ENCODE measurements at regions not wholly inside any gene's neighbourhood (a gene's known extent, or its start where the extent isn't known, plus 50 kb on each side); places are given as distances from the start of the nearest gene placed in this dataset.

DNA sequence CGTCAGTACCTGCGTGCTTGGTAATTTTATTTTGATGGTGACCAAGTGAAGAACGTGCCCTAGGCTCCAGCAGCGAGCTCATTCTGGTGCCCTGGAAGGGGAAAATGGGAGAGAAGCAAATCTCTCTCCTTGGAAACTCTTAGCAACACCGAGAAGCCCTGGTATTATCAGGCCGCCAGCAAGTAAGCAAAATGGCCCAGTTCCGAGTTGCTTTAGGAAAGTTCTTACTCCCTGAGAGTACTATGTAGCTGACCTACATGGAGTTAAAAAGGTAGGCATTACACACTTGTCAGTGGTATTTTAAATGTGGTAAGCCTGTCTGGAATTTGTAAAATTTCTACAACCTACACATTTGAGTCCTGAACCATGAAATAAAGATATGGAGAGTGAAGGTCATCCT is 146.4 kb downstream of the CPEB2 start:
- WGBS (ENCODE audit: insufficient coverage) = 86% methylated on average over 2 of the region's 7 CpGs
- peaks cover 10% of the 10 kb centered on the region for H3K4me1 ChIP-seq (ENCODE audit: control insufficient read depth, insufficient read depth, low read length)
- no peak overlapping the region for H3K27ac ChIP-seq (ENCODE audit: low read length)

DNA sequence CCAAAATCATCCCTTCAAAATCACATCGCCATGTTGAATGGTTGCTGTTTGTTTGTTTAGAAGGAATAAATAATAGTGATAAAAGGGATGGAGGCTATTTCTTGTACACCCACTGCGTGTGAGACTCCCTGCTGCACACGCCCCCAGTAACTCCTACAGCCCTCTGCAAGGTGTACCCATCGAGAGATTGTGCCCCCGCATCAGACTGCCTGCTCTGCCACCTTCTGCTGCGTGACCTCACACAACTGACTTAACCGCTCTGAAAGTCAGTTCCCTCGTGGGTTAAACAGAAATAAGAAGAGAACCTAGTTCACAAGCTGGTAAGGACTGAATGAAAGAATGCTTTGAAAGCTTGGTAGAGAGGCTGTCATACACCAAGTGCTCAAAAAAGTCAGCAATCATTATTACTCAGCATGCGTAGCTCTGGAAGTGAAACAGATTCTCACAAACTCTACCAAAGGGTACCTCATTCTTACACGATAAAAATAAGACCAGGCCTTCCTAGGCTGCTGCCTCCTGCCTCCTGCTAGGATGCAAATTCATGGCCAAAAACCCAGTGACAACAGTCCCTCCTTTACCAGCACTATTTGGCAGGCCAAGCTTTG is 147.1 kb downstream of the CPEB2 start:
- Histone ChIP-seq H3K9me3 (replicated peaks; ENCODE audit: control insufficient read depth, low read depth, low read length) (no peaks in the 10 kb centered on the region), H3K27me3 (ENCODE audit: control insufficient read depth, insufficient read depth, low read length) (no peaks in the 10 kb centered on the region), H3K36me3 (ENCODE audit: control insufficient read depth, insufficient read depth, low read length) (no peaks in the 10 kb centered on the region), H3K4me3 (ENCODE audit: low read length) (no peak overlapping the region), H3K27ac (ENCODE audit: low read length) (no peak overlapping the region), H3K4me1 (ENCODE audit: control insufficient read depth, insufficient read depth, low read length) (peaks cover 10% of the 10 kb centered on the region)
- WGBS (ENCODE audit: insufficient coverage) = 80% methylated on average over 5 of the region's 10 CpGs
- no peak for DNase-seq

More for the DNA sequence above, 146.4 kb downstream of the CPEB2 start:
- H3K9me3 ChIP-seq (replicated peaks; ENCODE audit: control insufficient read depth, low read depth, low read length) = no peaks in the 10 kb centered on the region
- no peak for DNase-seq
- no peaks in the 10 kb centered on the region for H3K27me3 ChIP-seq (ENCODE audit: control insufficient read depth, insufficient read depth, low read length)
- H3K36me3 ChIP-seq (ENCODE audit: control insufficient read depth, insufficient read depth, low read length) = no peaks in the 10 kb centered on the region
- H3K4me3 ChIP-seq (ENCODE audit: low read length) = no peak overlapping the region

GRCh38 chr4:15149839-15150592 is 147.7 kb downstream of the CPEB2 start:
- peaks cover 10% of the 10 kb centered on the region for H3K4me1 ChIP-seq (ENCODE audit: control insufficient read depth, insufficient read depth, low read length)
- no peaks in the 10 kb centered on the region for H3K9me3 ChIP-seq (replicated peaks; ENCODE audit: control insufficient read depth, low read depth, low read length)
- no peak overlapping the region for H3K27ac ChIP-seq (ENCODE audit: low read length)
- WGBS (ENCODE audit: insufficient coverage) = 34% methylated on average over 8 of the region's 9 CpGs
- H3K4me3 ChIP-seq (ENCODE audit: low read length) = no peak overlapping the region
- H3K27me3 ChIP-seq (ENCODE audit: control insufficient read depth, insufficient read depth, low read length) = no peaks in the 10 kb centered on the region
- peak; percentile 82 for DNase-seq
- no peaks in the 10 kb centered on the region for H3K36me3 ChIP-seq (ENCODE audit: control insufficient read depth, insufficient read depth, low read length)

DNA sequence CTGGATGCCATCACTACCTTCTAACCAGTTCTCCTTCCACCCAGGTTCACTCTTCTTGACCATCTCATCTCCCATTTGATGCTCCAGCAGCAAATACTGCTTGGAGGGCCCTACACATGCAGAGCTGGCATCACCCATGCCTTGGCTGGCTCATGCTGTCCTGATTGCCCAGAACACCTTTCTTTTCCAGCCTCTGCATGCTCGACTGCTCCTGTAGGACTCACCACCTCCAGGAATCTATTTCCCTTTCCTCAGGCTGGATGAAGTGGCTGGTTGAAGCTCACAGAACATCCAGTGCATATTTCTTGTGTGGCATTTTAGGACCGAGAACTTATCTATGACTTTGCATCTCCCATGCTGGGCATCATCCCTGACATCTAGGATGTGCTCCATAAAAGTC is 148.3 kb downstream of the CPEB2 start:
- WGBS (ENCODE audit: insufficient coverage) = 93% methylated on average over 2 of the region's 2 CpGs
- Histone ChIP-seq H3K27me3 (ENCODE audit: control insufficient read depth, insufficient read depth, low read length) (no peaks in the 10 kb centered on the region), H3K36me3 (ENCODE audit: control insufficient read depth, insufficient read depth, low read length) (no peaks in the 10 kb centered on the region), H3K4me3 (ENCODE audit: low read length) (no peak overlapping the region), H3K4me1 (ENCODE audit: control insufficient read depth, insufficient read depth, low read length) (peaks cover 10% of the 10 kb centered on the region), H3K9me3 (replicated peaks; ENCODE audit: control insufficient read depth, low read depth, low read length) (no peaks in the 10 kb centered on the region), H3K27ac (ENCODE audit: low read length) (no peak overlapping the region)
- DNase-seq = no peak

GRCh38 chr4:15151033-15151432 is 148.8 kb downstream of the CPEB2 start:
- H3K27me3 ChIP-seq (ENCODE audit: control insufficient read depth, insufficient read depth, low read length) = no peaks in the 10 kb centered on the region
- H3K9me3 ChIP-seq (replicated peaks; ENCODE audit: control insufficient read depth, low read depth, low read length) = no peaks in the 10 kb centered on the region
- H3K4me3 ChIP-seq (ENCODE audit: low read length) = no peak overlapping the region
- no peak overlapping the region for H3K27ac ChIP-seq (ENCODE audit: low read length)
- peaks cover 10% of the 10 kb centered on the region for H3K4me1 ChIP-seq (ENCODE audit: control insufficient read depth, insufficient read depth, low read length)
- no CpG with 5 or more reads among the region's 1 CpG for WGBS (ENCODE audit: insufficient coverage)
- DNase-seq = no peak
- no peaks in the 10 kb centered on the region for H3K36me3 ChIP-seq (ENCODE audit: control insufficient read depth, insufficient read depth, low read length)

DNA sequence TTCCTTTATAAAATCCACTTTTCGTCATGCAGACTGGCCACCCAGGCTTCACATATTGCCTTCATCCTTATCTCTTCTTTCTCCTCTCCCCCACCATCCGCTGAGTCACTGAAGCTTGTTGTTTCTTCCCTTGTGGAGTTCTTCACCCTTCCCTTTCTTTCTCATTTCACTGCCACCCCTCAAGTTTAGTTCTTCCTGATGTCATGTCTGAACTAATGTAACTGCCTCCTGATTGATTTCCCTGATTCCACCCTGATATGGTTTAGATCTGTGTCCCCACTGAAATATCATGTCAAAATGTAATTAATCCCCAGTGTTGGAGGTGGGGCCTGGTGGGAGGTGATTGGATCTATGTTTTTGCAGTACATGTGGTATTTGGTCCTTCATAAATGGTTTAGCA is 151.4 kb downstream of the CPEB2 start:
- H3K36me3 ChIP-seq (ENCODE audit: control insufficient read depth, insufficient read depth, low read length) = no peaks in the 10 kb centered on the region
- H3K27ac ChIP-seq (ENCODE audit: low read length) = no peak overlapping the region
- H3K4me1 ChIP-seq (ENCODE audit: control insufficient read depth, insufficient read depth, low read length) = peaks cover 10% of the 10 kb centered on the region
- WGBS (ENCODE audit: insufficient coverage) = 86% methylated on average over 2 of the region's 2 CpGs
- no peaks in the 10 kb centered on the region for H3K27me3 ChIP-seq (ENCODE audit: control insufficient read depth, insufficient read depth, low read length)
- H3K4me3 ChIP-seq (ENCODE audit: low read length) = no peak overlapping the region
- H3K9me3 ChIP-seq (replicated peaks; ENCODE audit: control insufficient read depth, low read depth, low read length) = no peaks in the 10 kb centered on the region
- DNase-seq = no peak

- Histone ChIP-seq H3K36me3 (ENCODE audit: control insufficient read depth, insufficient read depth, low read length) (no peaks in the 10 kb centered on the region), H3K27me3 (ENCODE audit: control insufficient read depth, insufficient read depth, low read length) (no peaks in the 10 kb centered on the region), H3K4me1 (ENCODE audit: control insufficient read depth, insufficient read depth, low read length) (no peaks in the 10 kb centered on the region), H3K4me3 (ENCODE audit: low read length) (no peak overlapping the region), H3K27ac (ENCODE audit: low read length) (no peak overlapping the region), H3K9me3 (replicated peaks; ENCODE audit: control insufficient read depth, low read depth, low read length) (no peaks in the 10 kb centered on the region)
- WGBS (ENCODE audit: insufficient coverage) = 79% methylated on average over 5 of the region's 9 CpGs
- no peak for DNase-seq
Observed at GRCh38 chr4:15158406-15159091, 156.3 kb downstream of the CPEB2 start.

- H3K27ac ChIP-seq (ENCODE audit: low read length) = no peak overlapping the region
- H3K4me3 ChIP-seq (ENCODE audit: low read length) = no peak overlapping the region
- H3K4me1 ChIP-seq (ENCODE audit: control insufficient read depth, insufficient read depth, low read length) = no peaks in the 10 kb centered on the region
- WGBS (ENCODE audit: insufficient coverage) = 85% methylated on average over 2 of the region's 3 CpGs
- no peaks in the 10 kb centered on the region for H3K36me3 ChIP-seq (ENCODE audit: control insufficient read depth, insufficient read depth, low read length)
- no peaks in the 10 kb centered on the region for H3K9me3 ChIP-seq (replicated peaks; ENCODE audit: control insufficient read depth, low read depth, low read length)
- H3K27me3 ChIP-seq (ENCODE audit: control insufficient read depth, insufficient read depth, low read length) = no peaks in the 10 kb centered on the region
- DNase-seq = no peak
Observed at GRCh38 chr4:15159477-15160019, 157.3 kb downstream of the CPEB2 start.

GRCh38 chr4:15161439-15161838 is 159.2 kb downstream of the CPEB2 start:
- no peak overlapping the region for H3K4me3 ChIP-seq (ENCODE audit: low read length)
- H3K27me3 ChIP-seq (ENCODE audit: control insufficient read depth, insufficient read depth, low read length) = no peaks in the 10 kb centered on the region
- no peak overlapping the region for H3K27ac ChIP-seq (ENCODE audit: low read length)
- DNase-seq = no peak
- H3K9me3 ChIP-seq (replicated peaks; ENCODE audit: control insufficient read depth, low read depth, low read length) = no peaks in the 10 kb centered on the region
- H3K36me3 ChIP-seq (ENCODE audit: control insufficient read depth, insufficient read depth, low read length) = no peaks in the 10 kb centered on the region
- WGBS (ENCODE audit: insufficient coverage) = no CpG with 5 or more reads among the region's 1 CpG
- no peaks in the 10 kb centered on the region for H3K4me1 ChIP-seq (ENCODE audit: control insufficient read depth, insufficient read depth, low read length)

DNA sequence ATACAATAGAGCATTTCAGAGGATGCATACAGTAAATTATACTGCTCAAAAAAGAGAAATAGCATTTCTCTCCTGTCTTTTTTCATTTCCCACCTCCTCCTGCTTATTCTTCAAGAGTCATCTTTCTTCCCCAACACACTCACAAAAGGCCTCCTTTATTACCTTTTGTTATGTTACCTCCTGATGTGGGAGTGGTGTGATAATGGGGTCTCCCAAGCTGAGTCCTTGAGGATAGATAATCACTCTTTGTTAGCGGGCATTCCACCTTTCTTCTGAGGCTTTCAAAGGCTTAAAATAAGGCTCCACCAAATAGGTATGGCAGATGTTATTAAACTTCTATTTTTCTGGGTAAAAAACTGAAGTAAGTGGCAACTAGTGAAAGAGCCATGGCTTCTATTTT is 159.8 kb downstream of the CPEB2 start:
- no peaks in the 10 kb centered on the region for H3K9me3 ChIP-seq (replicated peaks; ENCODE audit: control insufficient read depth, low read depth, low read length)
- no peaks in the 10 kb centered on the region for H3K27me3 ChIP-seq (ENCODE audit: control insufficient read depth, insufficient read depth, low read length)
- no peaks in the 10 kb centered on the region for H3K36me3 ChIP-seq (ENCODE audit: control insufficient read depth, insufficient read depth, low read length)
- DNase-seq = no peak
- H3K27ac ChIP-seq (ENCODE audit: low read length) = no peak overlapping the region
- no peak overlapping the region for H3K4me3 ChIP-seq (ENCODE audit: low read length)
- H3K4me1 ChIP-seq (ENCODE audit: control insufficient read depth, insufficient read depth, low read length) = no peaks in the 10 kb centered on the region
- WGBS (ENCODE audit: insufficient coverage) = no CpG with 5 or more reads among the region's 1 CpG

Measured in muscle of leg (tissue), 3 donors.